HG03139 (cell line): ENCODE measurements at regions not wholly inside any gene's neighbourhood (a gene's known extent, or its start where the extent isn't known, plus 50 kb on each side); places are given as distances from the start of the nearest gene placed in this dataset.

ENCODE experiments used
- ATAC-seq: cut with Tn5 transposase; IDR thresholded peaks from one replicate; pipeline ENCODE4 v1.9.1; 2021; ENCODE audit not compliant: unreplicated experiment

- ATAC-seq, result no peak
Measured at GRCh38 chr10:44064987-44065787, 319.7 kb downstream of the CXCL12 start.

- no peak for ATAC-seq
Measured at GRCh38 chr10:44064317-44064716, 320.6 kb downstream of the CXCL12 start.

- no peak for ATAC-seq
Measured at GRCh38 chr10:44063686-44064085, 321.2 kb downstream of the CXCL12 start.

DNA sequence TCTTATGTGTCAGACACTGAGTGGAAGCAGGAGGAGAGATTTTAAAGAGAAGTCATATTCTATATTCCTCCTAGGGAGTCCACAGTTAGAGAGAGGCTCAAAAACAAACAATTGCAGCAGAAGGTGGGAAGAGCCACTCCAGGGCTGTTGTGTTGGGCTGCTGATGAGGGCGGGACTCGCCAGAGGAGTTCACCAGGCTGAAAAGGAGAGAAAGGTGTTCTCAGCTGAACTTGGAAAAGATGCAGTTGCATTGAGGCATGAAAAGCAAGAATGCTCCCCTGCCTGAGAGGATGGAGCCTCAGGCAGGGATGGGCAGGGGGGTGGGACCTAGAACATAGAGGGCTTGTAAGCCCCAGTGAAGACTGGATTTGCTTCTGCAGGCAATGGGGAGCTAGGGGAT lies 324.2 kb downstream of the CXCL12 start:
- no peak for ATAC-seq

- no peak for ATAC-seq
Measured at GRCh38 chr10:44060221-44060620, 324.7 kb downstream of the CXCL12 start.

DNA sequence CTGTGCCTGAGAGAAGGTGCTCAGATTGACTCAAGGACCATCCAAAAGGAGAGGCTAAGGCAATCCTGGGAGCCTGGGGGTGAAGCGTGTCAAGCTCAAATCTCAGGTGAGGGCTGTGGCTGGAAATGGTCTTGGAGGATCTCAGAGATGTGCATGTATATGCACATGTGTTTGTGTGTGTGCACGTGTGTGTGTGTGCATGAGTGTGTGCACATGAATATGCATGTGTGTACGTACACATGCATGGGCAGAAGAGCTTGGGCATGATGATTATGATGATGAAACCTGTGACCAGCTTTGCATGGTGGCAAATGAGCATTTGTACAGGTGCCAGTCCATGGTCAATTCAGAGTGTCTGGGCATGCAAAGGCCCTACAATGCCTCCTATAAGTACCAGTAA lies 326.6 kb downstream of the CXCL12 start:
- ATAC-seq, result no peak

- ATAC-seq, result no peak
Measured at GRCh38 chr10:44056967-44057805, 327.7 kb downstream of the CXCL12 start.

GRCh38 chr10:44056206-44056605 lies 328.7 kb downstream of the CXCL12 start:
- ATAC-seq, result no peak

DNA sequence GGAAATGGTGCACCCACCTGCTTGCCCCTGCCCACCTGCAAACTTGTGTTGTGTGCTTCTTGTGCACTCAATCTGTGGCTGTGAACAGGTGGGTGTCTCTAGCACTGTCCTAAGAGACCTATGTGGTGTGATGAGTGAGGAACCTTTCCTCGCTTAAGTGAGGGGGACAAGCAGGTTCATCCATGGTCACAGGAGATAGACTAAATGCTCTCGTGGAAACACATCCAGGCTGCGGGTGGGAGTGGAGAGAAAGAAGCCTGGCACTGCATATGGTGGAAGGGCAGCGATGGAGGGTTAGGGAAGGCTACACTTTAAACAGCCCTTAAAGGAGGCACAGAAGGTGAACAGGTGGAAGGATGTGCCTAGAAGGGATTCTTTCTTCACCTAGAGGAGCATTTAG lies 330.9 kb downstream of the CXCL12 start:
- ATAC-seq, result no peak

DNA sequence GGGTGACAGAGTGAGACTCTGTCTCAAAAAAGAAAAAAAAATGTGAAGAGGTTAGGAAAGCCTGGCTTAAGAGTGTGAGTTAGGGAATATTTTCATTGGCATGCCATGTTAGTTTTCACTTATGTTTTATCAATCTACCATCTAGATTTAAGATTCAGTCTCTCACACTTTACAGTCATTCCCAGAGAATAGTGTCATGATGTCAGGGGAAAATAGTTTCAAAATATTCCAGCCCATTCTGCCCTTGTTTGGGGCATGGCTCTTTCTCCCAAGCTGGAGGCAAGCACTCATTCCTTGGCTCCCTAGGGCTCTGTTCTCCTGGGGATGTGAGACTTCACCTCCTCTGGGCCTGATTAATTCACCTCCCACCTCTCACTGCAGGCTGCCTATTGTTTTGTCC lies 331.5 kb downstream of the CXCL12 start:
- ATAC-seq, result no peak

GRCh38 chr10:44051584-44052385 lies 333.1 kb downstream of the CXCL12 start:
- no peak for ATAC-seq

DNA sequence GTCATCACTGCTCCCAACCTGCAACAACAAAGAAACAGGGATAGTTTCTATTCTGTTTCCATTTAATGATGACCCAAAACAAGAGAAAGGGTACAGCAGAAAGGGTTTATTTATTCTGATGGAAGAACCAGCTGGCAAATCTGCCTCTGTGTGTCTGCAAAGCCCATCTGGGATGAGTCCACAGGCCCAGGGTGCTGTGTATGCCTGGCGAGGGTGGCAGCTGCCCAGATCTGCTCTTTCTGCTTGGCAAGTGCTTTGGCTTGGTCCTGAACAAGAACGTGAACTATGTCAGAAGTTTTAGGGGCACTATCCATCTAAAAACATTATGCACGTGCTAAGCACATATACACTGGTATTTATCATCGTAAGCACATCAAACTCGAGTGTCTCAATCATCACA lies 333.8 kb downstream of the CXCL12 start:
- no peak for ATAC-seq

DNA sequence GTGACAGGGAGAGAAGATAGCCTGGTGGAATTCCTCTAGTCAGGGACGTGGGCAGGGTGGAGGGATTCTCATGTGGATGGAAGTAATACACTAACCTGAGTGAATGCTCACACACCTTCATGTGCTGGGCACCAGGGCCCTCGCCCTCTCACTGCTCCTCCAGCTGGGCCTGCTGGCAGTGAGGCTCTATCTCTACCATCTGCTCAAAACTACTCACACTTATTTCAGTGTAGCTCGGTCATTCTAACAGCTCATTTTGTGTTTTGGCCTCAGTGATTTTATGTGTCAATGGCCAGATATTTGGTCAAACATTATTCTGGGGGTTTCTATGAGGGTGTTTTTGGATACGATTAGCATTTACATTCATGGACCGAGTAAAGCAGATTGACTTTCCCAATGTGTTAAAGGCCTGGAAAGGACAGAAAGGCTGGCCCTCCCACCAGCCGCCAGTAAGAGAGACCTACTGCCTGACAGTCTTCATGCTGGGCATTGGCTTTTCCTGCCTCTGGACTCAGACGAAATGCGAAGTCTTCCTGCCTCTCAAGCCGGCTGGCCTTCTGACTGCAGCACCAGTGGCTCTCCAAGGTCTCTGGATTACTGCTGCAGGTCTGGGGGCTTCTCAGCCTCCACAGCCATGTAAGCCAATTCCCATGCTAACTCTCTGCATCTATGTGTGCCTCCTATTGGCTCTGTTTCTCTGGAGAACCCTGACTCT lies 335.4 kb downstream of the CXCL12 start:
- ATAC-seq, result no peak

GRCh38 chr10:44047361-44047760 lies 337.5 kb downstream of the CXCL12 start:
- no peak for ATAC-seq

- ATAC-seq, result no peak
Measured at GRCh38 chr10:44046605-44047004, 338.3 kb downstream of the CXCL12 start.

DNA sequence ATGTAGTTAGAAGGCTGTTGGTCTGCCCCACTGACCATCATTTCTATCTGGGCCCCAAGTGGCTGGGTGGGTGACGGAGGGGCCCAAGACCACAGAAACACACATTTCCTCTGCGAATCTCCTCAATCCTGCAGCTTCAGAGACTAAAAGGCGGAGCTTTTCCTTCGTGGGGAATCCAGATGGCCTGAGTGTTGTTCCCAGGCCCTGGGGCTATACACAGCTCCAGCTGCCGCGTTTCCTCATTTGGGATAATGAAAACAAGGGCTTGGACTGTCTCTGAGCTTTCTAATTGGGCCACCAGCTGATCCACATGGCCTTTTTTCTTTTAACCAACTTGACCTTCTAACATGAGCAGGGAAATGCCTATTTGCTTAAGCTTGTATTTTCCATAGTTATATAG lies 339.9 kb downstream of the CXCL12 start:
- ATAC-seq, result no peak

- ATAC-seq, result no peak
Measured at GRCh38 chr10:44044549-44044948, 340.3 kb downstream of the CXCL12 start.

DNA sequence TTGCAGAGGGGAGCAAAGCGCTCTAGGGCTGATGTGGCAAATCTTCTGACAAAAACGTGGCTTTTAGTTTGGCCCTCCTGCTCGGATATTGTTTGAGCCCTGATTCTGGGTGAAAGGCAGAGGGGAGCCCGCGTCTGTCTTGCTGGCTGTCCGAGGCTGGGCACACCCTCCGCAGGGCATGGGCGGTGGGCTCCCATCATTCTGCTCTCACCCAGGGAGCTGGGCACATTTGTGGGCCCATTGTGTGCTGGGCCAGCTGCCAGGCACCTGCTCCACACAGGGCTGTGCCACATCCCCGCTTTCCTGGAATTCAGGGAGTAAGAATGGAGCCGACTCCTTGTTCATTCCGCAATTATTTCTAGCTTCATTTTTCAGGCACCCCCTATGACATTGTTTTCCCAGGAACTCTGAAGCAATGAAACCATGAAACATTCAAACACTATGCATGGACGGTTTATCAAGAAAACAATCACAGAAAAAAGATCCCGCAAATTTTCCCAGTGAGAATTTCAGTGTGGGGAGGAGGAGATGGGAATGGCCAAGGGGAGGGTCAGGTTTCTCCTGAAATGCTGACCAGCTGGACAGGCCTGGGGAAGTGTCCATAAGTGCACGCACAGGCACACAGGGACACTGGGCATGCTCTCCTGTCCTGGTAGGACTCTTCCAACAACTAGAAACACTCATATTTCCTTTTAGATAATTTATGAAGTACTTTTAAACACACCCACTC lies 341.1 kb downstream of the CXCL12 start:
- no peak for ATAC-seq

DNA sequence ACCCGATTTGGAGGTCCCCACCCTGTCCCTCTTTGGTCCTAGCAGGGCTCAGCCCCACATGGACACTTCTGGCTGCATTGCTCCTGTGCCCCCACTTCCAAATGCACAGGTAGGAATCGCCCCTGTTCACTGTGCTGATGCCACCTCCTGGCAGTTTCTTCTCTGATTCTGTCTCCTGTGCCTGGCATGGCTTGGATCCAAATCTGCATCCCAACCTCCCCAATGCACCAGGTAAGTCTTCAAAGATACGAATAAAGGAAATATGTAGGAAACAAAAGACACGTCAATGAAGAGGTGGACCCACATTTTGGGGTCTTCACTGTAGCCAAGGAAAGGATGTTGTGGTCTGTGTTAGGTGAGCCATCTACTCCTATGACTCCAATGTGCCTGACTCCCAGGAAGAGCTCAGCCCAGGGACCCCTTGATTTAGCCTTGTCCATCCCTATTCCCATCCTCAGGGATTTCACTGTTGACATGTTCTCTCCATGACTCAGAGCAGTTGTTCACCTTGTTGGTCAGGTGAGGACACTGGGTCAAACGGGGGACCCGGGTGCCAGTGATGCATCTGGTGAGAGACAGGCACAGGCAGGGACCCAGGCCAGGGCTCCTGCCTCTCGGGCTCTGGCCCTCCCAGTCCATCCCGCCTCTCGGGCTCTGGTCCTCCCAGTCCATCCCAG lies 341.8 kb downstream of the CXCL12 start:
- ATAC-seq, result no peak
